CMK (cell line): ENCODE measurements at regions not wholly inside any gene's neighbourhood (a gene's known extent, or its start where the extent isn't known, plus 50 kb on each side); places are given as distances from the start of the nearest gene placed in this dataset.

Source experiments
- DNase-seq: peaks from one replicate; pipeline ENCODE4 v3.0.0-alpha.2; 2010; ENCODE audit warnings: low read depth

GRCh38 chr5:61623401-61624069 is 291.5 kb downstream of the ZSWIM6 start:
- DNase-seq = no peak

GRCh38 chr5:61624553-61625136 is 292.6 kb downstream of the ZSWIM6 start:
- no peak for DNase-seq

GRCh38 chr5:61625137-61625561 is 293.1 kb downstream of the ZSWIM6 start:
- no peak for DNase-seq

GRCh38 chr5:61625681-61626621 is 293.9 kb downstream of the ZSWIM6 start:
- DNase-seq = peak; percentile 20

GRCh38 chr5:61626639-61627282 is 294.7 kb downstream of the ZSWIM6 start:
- no peak for DNase-seq

GRCh38 chr5:61627531-61627930 is 295.5 kb downstream of the ZSWIM6 start:
- DNase-seq = no peak

GRCh38 chr5:61630908-61631307 is 298.9 kb downstream of the ZSWIM6 start:
- DNase-seq = no peak

GRCh38 chr5:61631438-61631941 is 299.4 kb downstream of the ZSWIM6 start:
- no peak for DNase-seq

- DNase-seq = no peak
Observed at GRCh38 chr5:61632064-61632463, 300.0 kb downstream of the ZSWIM6 start.

- DNase-seq = no peak
Observed at GRCh38 chr5:61635271-61635670, 303.2 kb downstream of the ZSWIM6 start.

- DNase-seq = no peak
Observed at GRCh38 chr5:61637566-61637965, 305.5 kb downstream of the ZSWIM6 start.

- no peak for DNase-seq
Observed at GRCh38 chr5:61638476-61638875, 306.4 kb downstream of the ZSWIM6 start.

GRCh38 chr5:61640179-61641021 is 308.3 kb downstream of the ZSWIM6 start:
- DNase-seq = no peak

- no peak for DNase-seq
Observed at GRCh38 chr5:61641748-61642565, 309.9 kb downstream of the ZSWIM6 start.

- no peak for DNase-seq
Observed at GRCh38 chr5:61647672-61648071, 315.6 kb downstream of the ZSWIM6 start.

GRCh38 chr5:61649231-61649630 is 317.2 kb downstream of the ZSWIM6 start:
- no peak for DNase-seq

- DNase-seq = no peak
Observed at GRCh38 chr5:61649971-61650370, 317.9 kb downstream of the ZSWIM6 start.

GRCh38 chr5:61650661-61651060 is 318.6 kb downstream of the ZSWIM6 start:
- DNase-seq = no peak

GRCh38 chr5:61651195-61651594 is 319.1 kb downstream of the ZSWIM6 start:
- no peak for DNase-seq

- no peak for DNase-seq
Observed at GRCh38 chr5:61652916-61653315, 320.9 kb downstream of the ZSWIM6 start.
